ENCODE measurements at regions not wholly inside any gene's neighbourhood (a gene's known extent, or its start where the extent isn't known, plus 50 kb on each side); places are given as distances from the start of the nearest gene placed in this dataset.

- TF ChIP-seq CTCF (IDR thresholded peaks at IDR 0.05; ENCODE audit: control extremely low read depth in 1 of 3, insufficient read depth in 1 of 3, low read depth in 1 of 3, low read length in 3 of 3): no peak
- TF ChIP-seq E2F6 (IDR thresholded peaks at IDR 0.05): no peak
- TF ChIP-seq SP2 (IDR thresholded peaks at IDR 0.05; ENCODE audit: low read length): no peak
- no peak for TF ChIP-seq SP4 (IDR thresholded peaks at IDR 0.05; ENCODE audit: low read length)
These were observed 255.0 kb upstream of the PITX2 start (continued) for GRCh38 chr4:110877778-110878370.
